ENCODE measurements at regions not wholly inside any gene's neighbourhood (a gene's known extent, or its start where the extent isn't known, plus 50 kb on each side); places are given as distances from the start of the nearest gene placed in this dataset.

DNA sequence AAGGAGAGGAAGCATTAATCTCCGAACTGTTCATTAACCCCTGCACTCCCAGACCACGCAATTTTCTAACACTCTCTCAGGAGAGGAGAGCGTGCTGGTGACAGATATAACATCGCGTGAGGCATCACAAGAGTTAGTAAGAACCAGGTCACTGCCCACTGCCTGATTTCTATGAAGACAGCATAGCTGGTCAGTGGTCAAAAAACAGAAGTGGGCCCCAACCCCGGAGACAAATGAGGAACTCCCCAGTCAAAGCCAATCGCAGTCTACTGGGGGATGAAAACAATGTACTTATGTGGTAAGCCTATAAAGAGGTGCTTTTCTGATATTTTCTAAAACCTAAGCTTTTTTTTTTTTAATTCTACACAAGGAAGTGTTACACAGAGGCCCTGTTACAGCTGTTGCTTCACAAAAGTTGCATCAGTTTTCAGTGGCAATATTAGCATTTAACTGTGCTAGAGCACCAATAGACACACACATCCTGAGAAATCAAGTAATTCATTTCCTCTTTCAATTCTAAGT is 231.8 kb upstream of the IRF2BP2 start:
- no peaks in the 10 kb centered on the region for H3K27me3 ChIP-seq (ENCODE audit: control insufficient read depth, insufficient read depth, low read length)
- no peak for DNase-seq (ENCODE audit: low read depth)
- CTCF ChIA-PET: no interaction called here
- H3K36me3 ChIP-seq (ENCODE audit: control insufficient read depth, insufficient read depth, low read length): no peaks in the 10 kb centered on the region
- TF ChIP-seq CTCF (IDR thresholded peaks at IDR 0.05; ENCODE audit: insufficient read depth, low read depth, low read length): no peak
- no peak overlapping the region for H3K4me3 ChIP-seq (ENCODE audit: low read depth, low read length)
- POLR2A ChIA-PET: no interaction called here

DNA sequence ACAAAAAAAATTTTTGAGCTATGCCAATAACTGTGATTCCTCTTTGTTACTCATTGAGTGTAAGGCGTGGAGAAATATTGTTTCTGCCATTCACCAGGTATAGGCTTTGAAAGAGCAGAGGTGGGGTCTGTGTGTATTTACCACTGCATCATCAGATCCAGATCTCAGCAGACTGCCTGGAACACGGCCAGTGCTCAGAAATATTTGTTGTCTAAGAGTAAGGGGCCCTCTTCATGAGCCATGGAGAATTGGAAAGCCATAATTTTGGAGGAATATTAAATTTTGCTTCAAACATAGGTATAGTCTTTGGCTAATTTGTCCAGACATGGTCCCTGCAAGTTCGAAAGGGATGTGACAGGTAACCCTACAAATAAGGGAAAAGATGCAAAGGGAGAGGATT is 231.3 kb upstream of the IRF2BP2 start:
- ChIA-PET CTCF (no interaction called here), POLR2A (no interaction called here)
- TF ChIP-seq CTCF (IDR thresholded peaks at IDR 0.05; ENCODE audit: insufficient read depth, low read depth, low read length): no peak
- no peak for DNase-seq (ENCODE audit: low read depth)
- H3K4me3 ChIP-seq (ENCODE audit: low read depth, low read length): no peak overlapping the region
- H3K27me3 ChIP-seq (ENCODE audit: control insufficient read depth, insufficient read depth, low read length): no peaks in the 10 kb centered on the region
- no peaks in the 10 kb centered on the region for H3K36me3 ChIP-seq (ENCODE audit: control insufficient read depth, insufficient read depth, low read length)

- no peak overlapping the region for H3K4me3 ChIP-seq (ENCODE audit: low read depth, low read length)
- no peak for TF ChIP-seq CTCF (IDR thresholded peaks at IDR 0.05; ENCODE audit: insufficient read depth, low read depth, low read length)
- H3K27me3 ChIP-seq (ENCODE audit: control insufficient read depth, insufficient read depth, low read length): no peaks in the 10 kb centered on the region
- POLR2A ChIA-PET: no interaction called here
- no peak for DNase-seq (ENCODE audit: low read depth)
- no peaks in the 10 kb centered on the region for H3K36me3 ChIP-seq (ENCODE audit: control insufficient read depth, insufficient read depth, low read length)
- CTCF ChIA-PET: no interaction called here
Measured at GRCh38 chr1:234840843-234841242, 230.9 kb upstream of the IRF2BP2 start.

DNA sequence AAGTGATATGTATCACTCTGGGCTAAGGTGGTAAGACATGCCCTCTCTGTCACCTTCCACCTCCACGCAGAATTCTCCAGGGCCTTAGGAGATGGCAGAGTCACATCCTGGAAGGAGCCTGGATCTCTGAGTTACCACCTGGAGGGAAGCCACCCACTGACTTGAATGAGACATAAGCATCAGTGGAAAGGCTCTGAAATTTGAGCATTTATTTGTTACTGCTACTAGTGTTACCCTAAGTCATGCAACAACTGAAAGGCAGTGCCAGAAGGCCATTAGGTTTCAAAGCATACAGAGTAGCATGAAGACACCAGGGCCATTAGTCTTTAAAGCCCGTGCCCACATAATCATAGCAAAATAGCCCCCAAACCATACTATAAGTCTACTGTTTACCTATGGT is 230.3 kb upstream of the IRF2BP2 start:
- H3K36me3 ChIP-seq (ENCODE audit: control insufficient read depth, insufficient read depth, low read length): no peaks in the 10 kb centered on the region
- DNase-seq (ENCODE audit: low read depth): no peak
- no peaks in the 10 kb centered on the region for H3K27me3 ChIP-seq (ENCODE audit: control insufficient read depth, insufficient read depth, low read length)
- CTCF ChIA-PET: no interaction called here
- no peak for TF ChIP-seq CTCF (IDR thresholded peaks at IDR 0.05; ENCODE audit: insufficient read depth, low read depth, low read length)
- POLR2A ChIA-PET: no interaction called here
- no peak overlapping the region for H3K4me3 ChIP-seq (ENCODE audit: low read depth, low read length)

DNA sequence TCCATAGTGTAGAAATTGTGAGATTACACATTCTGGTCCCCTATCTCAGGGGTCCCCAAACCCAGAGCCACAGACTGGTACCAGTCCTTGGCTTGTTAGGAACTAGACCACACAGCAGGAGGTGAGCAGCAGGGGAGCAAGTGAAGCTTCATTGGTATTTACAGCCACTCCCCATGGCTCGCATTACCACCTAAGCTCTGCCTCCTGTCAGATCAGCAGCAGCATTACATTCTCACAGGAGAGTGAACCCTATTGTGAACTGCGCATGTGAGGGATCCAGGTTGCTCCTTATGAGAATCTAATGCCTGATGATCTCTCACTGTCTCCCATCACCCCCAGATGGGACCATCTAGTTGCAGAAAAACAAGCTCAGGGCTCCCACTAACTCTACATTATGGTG is 229.7 kb upstream of the IRF2BP2 start:
- no peaks in the 10 kb centered on the region for H3K36me3 ChIP-seq (ENCODE audit: control insufficient read depth, insufficient read depth, low read length)
- CTCF ChIA-PET: interaction anchor here (1.5 kb wide), 1 partner anchor 13 kb away, joined by 5 read pairs; no protein-coding TSS in a partner anchor
- POLR2A ChIA-PET: no interaction called here
- no peak for DNase-seq (ENCODE audit: low read depth)
- H3K27me3 ChIP-seq (ENCODE audit: control insufficient read depth, insufficient read depth, low read length): no peaks in the 10 kb centered on the region
- no peak overlapping the region for H3K4me3 ChIP-seq (ENCODE audit: low read depth, low read length)
- no peak for TF ChIP-seq CTCF (IDR thresholded peaks at IDR 0.05; ENCODE audit: insufficient read depth, low read depth, low read length)

Data from BJ (cell line).